Activated CD8-positive, alpha-beta T cell treated with anti-CD3 and anti-CD28 coated beads for 36 hours (primary cell): ENCODE measurements at regions not wholly inside any gene's neighbourhood (a gene's known extent, or its start where the extent isn't known, plus 50 kb on each side); places are given as distances from the start of the nearest gene placed in this dataset.

Experiments used
- ATAC-seq: fragments of 200-7000 bp; cut with Tn5 transposase; one replicate; pipeline ENCODE4 v1.10.0; 2021; ENCODE audit warnings: mild to moderate bottlenecking, moderate library complexity
- CTCF ChIA-PET: fragments of 350-600 bp; sonication (Branson Sonifier 250); formaldehyde crosslinking; loops from one replicate; lab custom pipeline; 2021; ENCODE audit warnings: antibody characterized with exemption; lab: Charles Lee
- POLR2A ChIA-PET: fragments of 350-600 bp; sonication (Branson Sonifier 250); formaldehyde crosslinking; loops from one replicate; lab custom pipeline; 2021; ENCODE audit warnings: antibody characterized with exemption; lab: Charles Lee
- DNase-seq: peaks from one replicate; pipeline ENCODE4 v3.0.0-alpha.2; 2020
- H3K27ac Mint-ChIP-seq: one replicate; pipeline ENCODE4 v1.8.0; 2021; ENCODE audit warnings: mild to moderate bottlenecking, mixed read lengths
- H3K27me3 Mint-ChIP-seq: one replicate; pipeline ENCODE4 v1.8.0; 2021; ENCODE audit warnings: mixed read lengths
- H3K36me3 Mint-ChIP-seq: one replicate; pipeline ENCODE4 v1.8.0; 2021; ENCODE audit warnings: low read depth, mixed read lengths
- H3K4me1 Mint-ChIP-seq: one replicate; pipeline ENCODE4 v1.8.0; 2021; ENCODE audit warnings: low read depth, mixed read lengths
- H3K4me3 Mint-ChIP-seq: one replicate; pipeline ENCODE4 v1.8.0; 2021; ENCODE audit warnings: mild to moderate bottlenecking, moderate library complexity, mixed read lengths
- H3K9me3 Mint-ChIP-seq: one replicate; pipeline ENCODE4 v1.8.0; 2021; ENCODE audit warnings: mixed read lengths
- CTCF ChIP-seq: fragments of 200-600 bp; IDR thresholded peaks from one replicate; pipeline ENCODE4 v1.8.0; 2022; ENCODE audit warnings: antibody characterized with exemption, mild to moderate bottlenecking
- intact Hi-C: fragments of 100-400 bp; cut with micrococcal nuclease; formaldehyde crosslinking; loops from one replicate; pipeline ENCODE4 v1.10.0; 2022

DNA sequence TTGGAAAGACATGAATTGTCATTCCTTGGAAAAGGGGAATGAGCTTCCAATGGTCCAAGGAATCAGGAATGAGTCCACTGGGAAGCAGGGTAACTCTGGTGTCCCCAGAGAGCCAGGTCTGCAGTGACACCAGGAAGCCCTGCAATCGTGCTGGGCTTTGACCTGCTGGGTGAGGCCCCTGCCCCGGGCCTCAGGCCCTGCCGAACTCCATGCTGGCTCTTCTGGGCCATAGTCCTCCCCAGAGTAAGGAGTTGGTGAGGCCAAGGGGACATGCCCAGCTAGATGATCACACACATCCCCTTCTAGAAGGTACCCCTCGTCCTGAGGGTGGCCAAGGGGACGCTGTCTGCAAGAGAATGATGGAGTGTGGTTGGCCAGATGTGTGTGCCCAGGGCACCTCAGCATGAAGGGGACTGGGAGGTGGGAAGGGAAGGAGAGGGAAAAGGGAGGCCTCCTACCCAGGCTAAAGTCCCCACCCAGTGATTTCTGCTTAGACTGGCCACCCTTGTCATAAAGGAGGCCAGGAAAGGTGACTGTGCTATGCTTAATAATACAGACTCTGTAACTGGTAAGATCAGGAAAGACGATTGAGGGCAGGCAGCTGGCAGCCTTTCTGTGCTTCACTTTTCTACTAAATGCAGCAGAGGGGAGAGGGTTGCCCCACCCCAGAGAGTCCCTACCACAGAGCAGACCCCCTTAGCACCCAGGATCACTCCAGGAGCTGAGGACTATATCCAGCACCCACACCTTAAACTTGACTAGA is 119.3 kb downstream of the SNX5 start:
- ChIA-PET POLR2A (interaction anchor here (0.9 kb wide), 1 partner anchor 13 kb away, joined by 3 read pairs; no protein-coding TSS in a partner anchor), CTCF (interaction anchor here (0.9 kb wide), 1 partner anchor 49 kb away, joined by 3 read pairs; no protein-coding TSS in a partner anchor)
- DNase-seq (no peak), ATAC-seq (no peak)
- Mint-ChIP-seq H3K27ac (no peak overlapping the region), H3K36me3 (no peaks in the 10 kb centered on the region), H3K4me1 (peaks cover 3% of the 10 kb centered on the region), H3K27me3 (peaks cover 1% of the 10 kb centered on the region), H3K4me3 (no peak overlapping the region), H3K9me3 (no peaks in the 10 kb centered on the region)
- intact Hi-C loops: no loop called here
- TF ChIP-seq CTCF: no peak

GRCh38 chr20:17848249-17849048 is 120.1 kb downstream of the SNX5 start:
- TF ChIP-seq CTCF: no peak
- no peak overlapping the region for H3K4me3 Mint-ChIP-seq
- CTCF ChIA-PET: no interaction called here

GRCh38 chr20:17845701-17846475 is 122.7 kb downstream of the SNX5 start:
- no peaks in the 10 kb centered on the region for H3K36me3 Mint-ChIP-seq

More at GRCh38 chr20:17848249-17849048, 120.1 kb downstream of the SNX5 start:
- Mint-ChIP-seq H3K9me3 (no peaks in the 10 kb centered on the region), H3K27me3 (peaks cover 1% of the 10 kb centered on the region), H3K4me1 (peaks cover 7% of the 10 kb centered on the region), H3K36me3 (no peaks in the 10 kb centered on the region), H3K27ac (no peak overlapping the region)
- POLR2A ChIA-PET: no interaction called here
- intact Hi-C loops: no loop called here
- ATAC-seq (no peak), DNase-seq (no peak)

DNA sequence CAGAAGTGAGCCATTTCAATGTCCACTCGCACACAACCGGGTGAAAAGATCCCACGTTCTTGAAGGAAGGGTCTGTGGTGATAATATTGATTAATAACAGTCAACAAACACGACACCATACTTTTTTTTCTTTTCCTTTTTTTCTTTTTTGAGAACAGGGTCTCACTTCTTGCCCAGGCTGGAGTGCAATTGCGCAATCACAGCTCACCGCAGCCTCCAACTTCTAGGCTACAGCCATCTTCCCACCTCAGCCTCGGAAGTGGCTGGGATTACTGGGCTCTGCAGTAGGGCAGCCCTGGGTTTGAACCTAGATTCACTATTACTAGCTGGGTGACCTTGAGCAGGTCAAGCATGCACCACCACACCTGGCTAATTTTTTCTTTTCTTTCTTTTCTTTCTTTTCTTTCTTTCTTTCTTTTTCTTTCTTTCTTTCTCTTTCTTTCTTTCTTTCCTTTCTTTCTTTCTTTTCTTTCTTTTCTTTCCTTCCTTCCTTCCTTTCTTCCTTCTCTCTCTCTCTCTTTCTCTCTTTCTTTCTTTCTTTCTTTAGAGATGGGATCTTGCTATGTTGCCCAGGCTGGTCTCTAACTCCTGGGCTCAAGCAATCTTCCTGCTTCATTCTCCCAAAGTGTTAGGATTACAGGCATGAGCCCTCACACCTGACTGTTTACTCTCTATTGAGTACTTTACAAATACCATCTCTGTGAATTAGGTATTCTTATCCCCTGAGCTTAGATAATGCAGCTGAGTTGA is 123.9 kb downstream of the SNX5 start:
- Mint-ChIP-seq H3K36me3 (no peaks in the 10 kb centered on the region), H3K9me3 (no peaks in the 10 kb centered on the region), H3K4me3 (no peak overlapping the region), H3K27me3 (peaks cover 1% of the 10 kb centered on the region), H3K27ac (no peak overlapping the region), H3K4me1 (peaks cover 7% of the 10 kb centered on the region)
- CTCF ChIA-PET: no interaction called here
- ATAC-seq (no peak), DNase-seq (no peak)
- TF ChIP-seq CTCF: no peak
- POLR2A ChIA-PET: interaction anchor here (1.1 kb wide), 1 partner anchor 162 kb away, joined by 3 read pairs; the partner anchor contains the start of gene RRBP1
- intact Hi-C loops: no loop called here

More at GRCh38 chr20:17845701-17846475, 122.7 kb downstream of the SNX5 start:
- no peak overlapping the region for H3K4me3 Mint-ChIP-seq
- H3K27me3 Mint-ChIP-seq: peaks cover 1% of the 10 kb centered on the region
- H3K9me3 Mint-ChIP-seq: no peaks in the 10 kb centered on the region
- DNase-seq (no peak), ATAC-seq (peak; percentile 40)
- no peak for TF ChIP-seq CTCF
- CTCF ChIA-PET: interaction anchor here (0.9 to 1.4 kb wide), 2 partner anchors 52 to 164 kb away, joined by 3 read pairs; partner anchors contain the start of gene RRBP1
- POLR2A ChIA-PET: no interaction called here
- intact Hi-C loops: no loop called here
- no peak overlapping the region for H3K27ac Mint-ChIP-seq
- peaks cover 7% of the 10 kb centered on the region for H3K4me1 Mint-ChIP-seq
